ENCODE measurements at regions not wholly inside any gene's neighbourhood (a gene's known extent, or its start where the extent isn't known, plus 50 kb on each side); places are given as distances from the start of the nearest gene placed in this dataset.

DNA sequence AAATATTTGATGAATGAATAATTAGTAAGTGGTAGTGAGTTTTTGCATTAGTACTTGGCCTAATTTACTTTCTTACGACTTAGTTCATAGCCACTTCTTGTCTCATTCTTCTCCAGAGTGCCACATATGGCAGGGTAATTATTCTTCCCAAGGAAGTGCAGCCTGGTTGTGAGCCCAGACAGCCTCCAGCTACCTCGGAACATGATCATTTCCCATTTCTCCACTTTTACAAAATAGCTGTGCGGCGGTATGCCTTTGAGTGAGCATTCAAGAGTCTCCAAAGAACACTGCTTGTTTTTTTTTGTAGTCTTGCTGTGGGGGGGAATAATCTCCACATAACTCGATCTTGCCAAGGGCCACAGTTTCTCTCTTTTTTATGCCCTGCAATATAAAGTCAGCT is 765.0 kb downstream of the HDGFL1 start:
- TF ChIP-seq, protein P1, sequence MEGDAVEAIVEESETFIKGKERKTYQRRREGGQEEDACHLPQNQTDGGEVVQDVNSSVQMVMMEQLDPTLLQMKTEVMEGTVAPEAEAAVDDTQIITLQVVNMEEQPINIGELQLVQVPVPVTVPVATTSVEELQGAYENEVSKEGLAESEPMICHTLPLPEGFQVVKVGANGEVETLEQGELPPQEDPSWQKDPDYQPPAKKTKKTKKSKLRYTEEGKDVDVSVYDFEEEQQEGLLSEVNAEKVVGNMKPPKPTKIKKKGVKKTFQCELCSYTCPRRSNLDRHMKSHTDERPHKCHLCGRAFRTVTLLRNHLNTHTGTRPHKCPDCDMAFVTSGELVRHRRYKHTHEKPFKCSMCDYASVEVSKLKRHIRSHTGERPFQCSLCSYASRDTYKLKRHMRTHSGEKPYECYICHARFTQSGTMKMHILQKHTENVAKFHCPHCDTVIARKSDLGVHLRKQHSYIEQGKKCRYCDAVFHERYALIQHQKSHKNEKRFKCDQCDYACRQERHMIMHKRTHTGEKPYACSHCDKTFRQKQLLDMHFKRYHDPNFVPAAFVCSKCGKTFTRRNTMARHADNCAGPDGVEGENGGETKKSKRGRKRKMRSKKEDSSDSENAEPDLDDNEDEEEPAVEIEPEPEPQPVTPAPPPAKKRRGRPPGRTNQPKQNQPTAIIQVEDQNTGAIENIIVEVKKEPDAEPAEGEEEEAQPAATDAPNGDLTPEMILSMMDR (conservative IDR thresholded peaks at IDR 0.05 in 1 of 2, IDR thresholded peaks at IDR 0.05 in 1 of 2; ENCODE audit: low read depth in 1 of 2, low read length in 2 of 2): no peak
- no peak for TF ChIP-seq EZH2 (IDR thresholded peaks at IDR 0.05; ENCODE audit: low read length, missing control alignments)
